Right lobe of liver (tissue), 6 donors: ENCODE measurements at regions not wholly inside any gene's neighbourhood (a gene's known extent, or its start where the extent isn't known, plus 50 kb on each side); places are given as distances from the start of the nearest gene placed in this dataset.

ENCODE experiments used
- ATAC-seq, 4 donors: fragments of 200-7000 bp; cut with Tn5 transposase; one replicate each; pipeline ENCODE4 v1.9.1; 2020; ENCODE audit warnings: mild to moderate bottlenecking in 4 of 4, moderate library complexity in 4 of 4
- DNase-seq, 3 donors: peaks; one replicate each; pipeline ENCODE4 v3.0.0-alpha.2; 2020
- H3K27ac ChIP-seq, 3 donors: fragments of 200-600 bp; one replicate each; pipeline ENCODE4 v1.8.0; 2022
- H3K27me3 ChIP-seq, 2 donors: fragments of 200-600 bp; one replicate each; pipeline ENCODE4 v1.8.0; 2022
- H3K36me3 ChIP-seq, 4 donors: fragments of 200-600 bp; sonication (generic) in 1 of 4; one replicate each; pipeline versions ENCODE4 v1.5.1 to v1.8.0; 2017 to 2022; ENCODE audit warnings: control low read depth in 1 of 4
- H3K4me1 ChIP-seq, 4 donors: fragments of 200-600 bp; sonication (generic) in 1 of 4; one replicate each; pipeline versions ENCODE4 v1.5.1 to v1.8.0; 2017 to 2022; ENCODE audit warnings: control low read depth in 1 of 4
- H3K4me3 ChIP-seq, 3 donors: fragments of 200-600 bp; one replicate each; pipeline ENCODE4 v1.8.0; 2022
- H3K9me3 ChIP-seq, 4 donors: fragments of 200-600 bp; sonication (generic) in 1 of 4; one replicate each; pipeline versions ENCODE4 v1.5.1 to v1.8.0; 2017 to 2022; ENCODE audit warnings: control low read depth in 1 of 4
- POLR2A ChIP-seq: fragments of 450-650 bp; IDR thresholded peaks from one replicate; pipeline ENCODE4 v1.6.1; 2017; ENCODE audit warnings: antibody characterized with exemption, mild to moderate bottlenecking
- WGBS: methylation state at CpG from one replicate; pipeline ENCODE4 v1.1.6; 2018; ENCODE audit warnings: low coverage, low lambda C conversion rate; ENCODE audit not compliant: insufficient coverage; ENCODE audit errors: missing lambda C conversion rate; 5-methylcytosine and 5-hydroxymethylcytosine counted together
- intact Hi-C, 2 donors: fragments of 100-400 bp; cut with DNase I; formaldehyde crosslinking; loops; one replicate each; pipeline versions ENCODE4 v1.11.2 to v1.14.1; 2022
- TF ChIP-seq, protein P1 (sequence below), 4 donors: fragments of 200-600 bp in 3 of 4; fragments of 450-650 bp in 1 of 4; IDR thresholded peaks; one replicate each; pipeline versions ENCODE4 v1.5.1 to v1.8.0; 2016 to 2022; ENCODE audit warnings: antibody characterized with exemption in 4 of 4, mild to moderate bottlenecking in 2 of 4
- donor health status: DM: no; HTN: yes; CAD: no.
- donor health status: DM: no; HTN: no; CAD: no.
- donor health status: DM: no; HTN: no; CAD: no.
- donor health status: DM: no; HTN: yes; CAD: no.
- donor health status: DM: no; HTN: yes; CAD: no.

DNA sequence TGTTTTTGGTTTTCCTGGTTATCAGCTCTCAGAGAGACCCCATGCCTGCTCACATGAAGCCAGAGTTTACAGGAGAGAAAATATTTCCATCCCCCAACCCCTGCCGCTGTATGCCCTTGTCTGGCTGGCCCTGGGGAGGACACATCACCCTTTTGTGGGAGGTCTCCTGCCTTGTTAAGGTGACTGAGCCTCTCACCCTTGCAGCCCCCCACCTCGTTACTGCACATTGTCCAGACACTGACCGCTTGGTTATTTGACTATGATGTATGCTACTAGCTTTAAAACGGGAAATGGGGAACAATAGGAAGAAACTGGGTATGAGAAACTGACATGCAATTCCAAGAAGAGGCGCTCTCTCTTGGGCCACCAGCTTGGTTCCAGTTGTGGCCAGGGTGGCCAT lies 51.1 kb upstream of the RFPL3 start:
- DNase-seq (peak in 1 of 3 donors; percentile 18), ATAC-seq (no peak)
- Histone ChIP-seq H3K4me1 (no peaks in the 10 kb centered on the region), H3K4me3 (no peak overlapping the region), H3K9me3 (no peaks in the 10 kb centered on the region), H3K27ac (no peak overlapping the region), H3K36me3 (no peaks in the 10 kb centered on the region), H3K27me3 (no peaks in the 10 kb centered on the region)
- WGBS = 63% methylated on average over 4 of the region's 5 CpGs
- TF ChIP-seq, protein P1, sequence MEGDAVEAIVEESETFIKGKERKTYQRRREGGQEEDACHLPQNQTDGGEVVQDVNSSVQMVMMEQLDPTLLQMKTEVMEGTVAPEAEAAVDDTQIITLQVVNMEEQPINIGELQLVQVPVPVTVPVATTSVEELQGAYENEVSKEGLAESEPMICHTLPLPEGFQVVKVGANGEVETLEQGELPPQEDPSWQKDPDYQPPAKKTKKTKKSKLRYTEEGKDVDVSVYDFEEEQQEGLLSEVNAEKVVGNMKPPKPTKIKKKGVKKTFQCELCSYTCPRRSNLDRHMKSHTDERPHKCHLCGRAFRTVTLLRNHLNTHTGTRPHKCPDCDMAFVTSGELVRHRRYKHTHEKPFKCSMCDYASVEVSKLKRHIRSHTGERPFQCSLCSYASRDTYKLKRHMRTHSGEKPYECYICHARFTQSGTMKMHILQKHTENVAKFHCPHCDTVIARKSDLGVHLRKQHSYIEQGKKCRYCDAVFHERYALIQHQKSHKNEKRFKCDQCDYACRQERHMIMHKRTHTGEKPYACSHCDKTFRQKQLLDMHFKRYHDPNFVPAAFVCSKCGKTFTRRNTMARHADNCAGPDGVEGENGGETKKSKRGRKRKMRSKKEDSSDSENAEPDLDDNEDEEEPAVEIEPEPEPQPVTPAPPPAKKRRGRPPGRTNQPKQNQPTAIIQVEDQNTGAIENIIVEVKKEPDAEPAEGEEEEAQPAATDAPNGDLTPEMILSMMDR (IDR thresholded peaks at IDR 0.05) = no peak
- TF ChIP-seq POLR2A = no peak
- intact Hi-C loops = no loop called here

DNA sequence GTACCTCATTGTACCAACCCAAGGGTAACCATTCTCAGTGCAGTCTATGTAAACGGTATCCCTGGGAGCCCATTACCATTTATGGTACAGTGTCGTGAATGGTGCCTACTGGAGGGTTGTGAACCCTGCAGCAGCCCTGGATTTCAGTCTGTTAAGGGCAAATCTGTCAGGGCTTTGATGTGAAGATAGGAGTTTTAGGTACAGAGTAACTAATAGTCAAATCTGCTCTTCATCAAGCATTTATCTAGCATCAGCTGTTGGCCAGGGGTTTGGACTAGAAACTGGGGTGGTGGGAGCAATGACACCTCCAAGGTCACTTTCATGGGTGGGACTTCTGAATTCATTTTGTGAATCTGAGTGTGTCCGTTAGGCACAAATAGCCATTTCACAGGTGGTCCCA lies 50.6 kb upstream of the RFPL3 start:
- Histone ChIP-seq H3K27me3 (no peaks in the 10 kb centered on the region), H3K36me3 (no peaks in the 10 kb centered on the region), H3K27ac (no peak overlapping the region), H3K4me1 (no peaks in the 10 kb centered on the region), H3K9me3 (no peaks in the 10 kb centered on the region), H3K4me3 (no peak overlapping the region)
- TF ChIP-seq, protein P1 (IDR thresholded peaks at IDR 0.05) = no peak
- no peak for TF ChIP-seq POLR2A
- intact Hi-C loops = no loop called here
- no peak for ATAC-seq
- WGBS = no CpG with 5 or more reads among the region's 3 CpGs
- DNase-seq = no peak

DNA sequence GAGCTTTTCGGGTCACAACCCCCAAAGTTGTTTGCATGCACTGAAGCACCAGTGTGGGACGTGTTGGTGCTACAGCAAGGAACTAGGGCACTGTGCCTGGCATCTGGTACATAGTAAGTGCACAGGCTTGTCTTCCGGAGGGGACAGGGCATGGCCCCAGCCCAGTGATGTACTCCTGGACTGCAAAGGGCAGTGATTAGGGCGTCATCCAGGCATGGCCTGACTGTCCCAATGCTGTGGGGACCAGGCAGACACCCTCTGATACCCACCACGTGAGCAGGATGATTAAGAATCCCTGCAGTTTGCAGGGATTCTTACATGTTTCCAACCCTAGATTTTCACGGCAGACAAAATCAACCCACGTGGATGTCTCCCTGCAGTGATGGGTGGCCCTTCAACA lies 50.0 kb upstream of the RFPL3 start:
- TF ChIP-seq POLR2A = no peak
- TF ChIP-seq, protein P1 (IDR thresholded peaks at IDR 0.05) = no peak

More for the DNA sequence above, 50.0 kb upstream of the RFPL3 start:
- intact Hi-C loops = no loop called here
- no peak overlapping the region for H3K4me3 ChIP-seq
- ATAC-seq = no peak
- H3K27ac ChIP-seq = no peak overlapping the region
- no peaks in the 10 kb centered on the region for H3K36me3 ChIP-seq
- H3K9me3 ChIP-seq = no peaks in the 10 kb centered on the region
- no peaks in the 10 kb centered on the region for H3K27me3 ChIP-seq
- no CpG with 5 or more reads among the region's 7 CpGs for WGBS
- H3K4me1 ChIP-seq = no peaks in the 10 kb centered on the region
- DNase-seq = peak in 1 of 3 donors; percentile 24
